Suppressor macrophage treated with lipopolysaccharide for 1 hour (primary cell): ENCODE measurements at regions not wholly inside any gene's neighbourhood (a gene's known extent, or its start where the extent isn't known, plus 50 kb on each side); places are given as distances from the start of the nearest gene placed in this dataset.
"Not testable (repeated sequence)": the region's sequence is repeated elsewhere in the genome, so short reads cannot be mapped to it uniquely, and the experiment has no call there.

ENCODE experiments used
- DNase-seq, 3 donors: peaks; one replicate each; pipeline ENCODE4 v3.0.0-alpha.2; 2020 to 2022

- no peak for DNase-seq
Measured at GRCh38 chr13:79862515-79862914, 381.6 kb downstream of the NDFIP2 start.

- peak in 2 of 3 donors; percentile 13 to 15 for DNase-seq
Measured at GRCh38 chr13:79861731-79862130, 380.8 kb downstream of the NDFIP2 start.

DNA sequence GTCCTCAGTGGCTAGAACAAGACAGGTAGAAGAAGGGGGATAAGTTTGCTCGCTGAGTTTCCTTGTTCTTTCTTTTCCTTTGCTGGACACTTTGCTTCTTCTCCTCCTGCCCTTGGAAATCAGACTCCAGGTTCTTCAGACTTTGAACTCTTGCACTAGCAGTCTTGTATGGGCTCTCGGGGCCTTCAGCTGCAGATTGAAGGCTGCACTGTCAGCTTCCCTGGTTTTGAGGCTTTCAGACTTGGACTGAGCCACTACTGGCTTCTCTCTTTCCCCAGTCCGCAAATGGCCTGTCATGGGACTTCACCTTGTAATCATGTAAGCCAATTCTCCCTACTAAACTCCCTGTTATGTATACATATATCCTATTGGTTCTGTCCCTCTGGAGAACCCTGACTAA is 379.8 kb downstream of the NDFIP2 start:
- no peak for DNase-seq

DNA sequence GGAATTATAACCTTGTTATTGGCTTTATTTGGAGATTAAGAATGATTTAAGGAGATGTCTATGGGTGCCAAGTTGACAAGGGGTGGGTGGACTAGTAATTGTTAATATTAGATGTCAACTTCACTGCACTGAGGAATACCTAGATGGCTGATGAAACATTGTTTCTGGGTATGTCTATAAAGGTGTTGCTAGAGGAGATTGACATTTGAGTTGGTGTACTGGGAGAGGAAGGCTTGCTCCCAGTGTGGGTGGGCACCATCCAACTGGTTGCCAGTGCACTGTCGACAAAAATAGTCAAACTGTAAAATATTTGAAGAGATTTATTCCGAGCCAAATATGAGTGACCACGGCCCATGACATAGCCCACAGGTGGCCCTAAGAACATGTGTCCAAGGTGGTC is 378.8 kb downstream of the NDFIP2 start:
- no peak for DNase-seq

DNA sequence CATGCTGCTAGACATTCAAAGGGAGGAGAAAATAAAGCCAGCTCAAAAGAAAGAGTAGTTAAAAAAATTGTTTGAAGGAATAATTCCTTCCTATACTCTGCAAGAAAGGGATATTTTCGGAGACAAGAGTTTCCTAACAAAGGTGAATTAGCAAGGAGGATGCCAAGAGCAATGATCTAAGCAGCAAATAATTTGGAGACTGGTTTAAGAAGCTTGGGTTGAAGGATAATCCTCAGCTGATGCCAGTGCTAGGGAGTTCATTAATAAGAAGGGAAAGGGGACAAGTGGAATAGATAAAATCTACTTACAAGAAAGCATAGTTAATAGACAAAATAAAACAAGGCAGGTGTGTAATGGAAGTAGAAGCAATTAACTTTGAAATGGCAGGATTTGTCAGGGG is 372.3 kb downstream of the NDFIP2 start:
- no peak for DNase-seq

DNA sequence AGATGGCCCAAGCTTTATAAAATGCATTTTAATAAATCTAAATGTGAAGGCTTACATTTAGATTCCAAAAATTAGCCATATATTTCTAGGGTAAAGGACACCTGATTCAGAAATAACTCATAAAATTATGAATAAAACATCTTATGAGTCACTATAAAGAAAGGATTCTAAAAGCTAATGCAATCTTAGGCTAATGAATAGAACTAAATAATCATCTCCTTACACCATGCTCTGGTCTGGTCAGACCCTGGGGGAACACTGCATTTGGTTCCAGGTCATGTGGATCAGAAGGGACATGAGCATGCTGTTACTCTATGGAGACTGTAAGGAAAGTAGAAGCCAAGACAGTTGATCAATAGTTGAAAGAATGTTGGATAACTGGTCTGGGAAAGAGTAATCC is 370.4 kb downstream of the NDFIP2 start:
- DNase-seq: no peak

GRCh38 chr13:79847882-79848592 is 367.1 kb downstream of the NDFIP2 start:
- DNase-seq: no peak

DNA sequence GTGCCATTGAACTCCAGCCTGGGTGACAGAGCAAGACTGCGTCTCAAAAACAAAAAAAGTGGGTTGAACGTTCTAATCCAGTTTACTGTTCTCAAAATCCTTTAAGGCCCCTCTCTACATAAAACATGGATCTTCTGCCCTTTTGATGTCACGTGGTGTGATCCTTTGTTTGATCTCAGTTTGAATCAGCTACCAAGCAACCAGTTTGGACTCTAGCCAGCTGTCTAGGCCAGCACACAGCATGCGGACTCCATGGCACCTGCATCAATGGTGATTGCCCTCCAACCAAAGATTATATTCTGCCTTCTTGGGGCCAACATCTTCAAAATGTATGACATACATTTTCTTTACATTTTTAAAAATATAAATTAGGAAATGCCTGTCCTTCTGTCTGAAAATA is 365.4 kb downstream of the NDFIP2 start:
- no peak for DNase-seq

- DNase-seq: peak; percentile 40 to 67 (median 58)
Measured at GRCh38 chr13:79837741-79838450, 356.9 kb downstream of the NDFIP2 start.

GRCh38 chr13:79836121-79836520 is 355.2 kb downstream of the NDFIP2 start:
- not testable (repeated sequence) for DNase-seq

DNA sequence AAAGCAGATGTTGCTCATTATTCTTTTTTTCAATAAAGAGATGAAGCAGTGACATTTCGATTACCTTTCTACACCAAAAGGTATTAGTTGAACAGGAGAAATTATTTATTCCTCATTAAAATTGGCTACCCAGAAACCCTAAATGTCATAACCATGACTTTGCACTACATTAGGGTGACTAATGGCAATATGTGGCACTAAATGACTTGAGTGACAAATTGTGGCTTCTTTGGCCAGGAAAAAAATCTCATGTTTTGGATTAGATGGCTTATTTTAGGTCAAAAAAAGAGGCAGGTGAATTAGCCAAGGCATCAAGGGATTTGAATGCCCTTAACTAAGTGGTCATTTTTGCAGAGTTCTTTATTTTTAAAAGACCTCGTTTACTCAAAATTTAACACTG is 353.9 kb downstream of the NDFIP2 start:
- DNase-seq: no peak

- DNase-seq: no peak
Measured at GRCh38 chr13:79833991-79834390, 353.0 kb downstream of the NDFIP2 start.

- DNase-seq: no peak
Measured at GRCh38 chr13:79831556-79831955, 350.6 kb downstream of the NDFIP2 start.

DNA sequence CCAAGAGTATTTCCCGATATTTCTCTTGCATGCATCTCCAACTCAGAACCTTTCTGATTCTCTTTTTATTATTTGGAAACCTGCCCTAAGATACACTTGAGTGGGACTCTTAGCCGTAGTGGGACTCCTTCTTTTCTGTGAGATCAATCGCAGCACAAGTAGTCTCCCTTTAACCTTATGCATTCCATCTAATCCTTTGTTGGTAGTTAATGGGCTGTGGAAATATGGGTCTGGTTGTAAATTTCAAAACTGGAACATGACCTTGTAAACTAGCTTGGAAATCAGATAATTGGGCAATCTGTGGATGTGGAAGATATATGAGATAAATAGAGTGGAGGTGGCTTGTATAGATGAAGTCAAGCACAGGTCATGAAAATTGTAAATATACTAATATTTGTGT is 350.0 kb downstream of the NDFIP2 start:
- no peak for DNase-seq

DNA sequence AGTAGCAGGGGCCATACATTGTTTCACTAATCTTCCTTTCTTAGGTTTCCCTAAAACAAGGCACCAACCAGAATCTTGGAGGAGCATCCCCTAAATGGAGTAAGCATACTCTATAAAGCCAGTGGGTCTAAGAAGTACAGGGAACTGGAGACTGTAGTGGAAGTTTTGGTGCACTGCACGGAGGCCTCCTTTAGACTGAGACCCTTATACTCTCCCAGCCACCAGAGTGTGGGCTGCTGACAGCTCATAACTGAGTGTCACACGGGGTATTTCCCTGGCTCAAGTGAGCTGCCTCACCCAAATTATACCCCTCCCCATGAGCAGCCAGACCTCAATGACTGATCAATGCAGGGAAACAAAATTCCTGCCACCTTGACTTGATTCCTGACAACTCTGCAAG is 349.5 kb downstream of the NDFIP2 start:
- no peak for DNase-seq

- no peak for DNase-seq
Measured at GRCh38 chr13:79829880-79830279, 348.9 kb downstream of the NDFIP2 start.

- DNase-seq: no peak
Measured at GRCh38 chr13:79825959-79826358, 345.0 kb downstream of the NDFIP2 start.

- DNase-seq: peak in 1 of 3 donors; percentile 42
Measured at GRCh38 chr13:79815041-79815440, 334.1 kb downstream of the NDFIP2 start.

DNA sequence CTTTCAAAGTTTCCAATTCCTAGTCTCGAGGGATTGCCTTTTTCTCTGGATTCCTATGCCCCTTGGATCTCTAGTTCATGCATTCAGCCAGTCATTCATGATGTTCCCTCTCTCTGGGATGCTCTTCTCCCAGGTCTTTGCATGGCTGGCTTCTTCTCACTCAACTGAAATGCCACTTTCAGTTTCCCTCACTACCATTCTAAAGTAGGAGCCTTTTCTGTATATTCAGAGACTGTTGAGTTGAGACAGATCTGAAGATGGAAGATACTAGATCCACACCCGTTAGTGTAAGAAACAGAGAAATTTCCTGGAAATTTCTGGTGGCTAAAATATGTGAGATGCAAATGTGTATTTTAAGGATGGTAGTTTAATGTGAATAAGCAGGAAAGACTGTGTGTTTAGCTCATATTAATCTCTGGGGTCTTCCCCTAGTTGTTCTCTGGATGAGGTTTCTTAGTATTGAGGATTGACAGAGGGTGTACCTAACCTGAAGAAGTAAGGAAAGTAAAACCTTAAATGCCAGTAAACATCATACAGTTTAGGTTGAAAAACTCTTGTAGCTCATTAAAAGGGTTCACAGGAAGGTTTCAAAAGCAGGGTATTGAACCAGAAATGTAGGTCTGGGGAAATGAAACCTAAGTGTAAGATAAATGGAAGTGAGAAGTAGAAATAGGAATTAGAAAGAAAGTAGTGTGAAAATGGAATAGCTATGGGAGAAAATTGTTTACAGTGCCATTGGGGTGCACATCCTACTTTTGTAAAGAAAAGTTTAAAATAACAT is 331.3 kb downstream of the NDFIP2 start:
- peak; percentile 20 to 49 (median 42) for DNase-seq

GRCh38 chr13:79811170-79811569 is 330.2 kb downstream of the NDFIP2 start:
- DNase-seq: no peak

GRCh38 chr13:79810669-79811068 is 329.7 kb downstream of the NDFIP2 start:
- no peak for DNase-seq

DNA sequence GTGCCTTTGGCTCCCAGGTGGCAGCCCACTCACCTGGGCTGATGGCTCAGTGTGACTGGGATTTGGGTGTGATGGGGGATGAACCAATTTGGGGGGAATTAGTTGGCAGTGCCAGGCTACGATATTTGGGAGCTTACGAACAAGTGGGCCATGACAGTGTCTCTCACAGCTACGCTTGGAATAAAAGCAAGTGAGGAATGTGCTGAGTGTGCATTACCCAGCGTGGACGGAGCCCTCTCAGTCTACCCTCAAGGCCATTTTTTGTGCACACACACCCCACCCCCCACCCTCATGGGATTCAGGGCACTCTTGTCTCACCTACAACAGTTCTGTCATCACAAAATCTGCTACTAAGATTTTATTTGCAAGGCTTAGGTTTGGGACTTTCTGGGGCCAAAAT is 329.1 kb downstream of the NDFIP2 start:
- DNase-seq: no peak

- no peak for DNase-seq
Measured at GRCh38 chr13:79808475-79808874, 327.5 kb downstream of the NDFIP2 start.

DNA sequence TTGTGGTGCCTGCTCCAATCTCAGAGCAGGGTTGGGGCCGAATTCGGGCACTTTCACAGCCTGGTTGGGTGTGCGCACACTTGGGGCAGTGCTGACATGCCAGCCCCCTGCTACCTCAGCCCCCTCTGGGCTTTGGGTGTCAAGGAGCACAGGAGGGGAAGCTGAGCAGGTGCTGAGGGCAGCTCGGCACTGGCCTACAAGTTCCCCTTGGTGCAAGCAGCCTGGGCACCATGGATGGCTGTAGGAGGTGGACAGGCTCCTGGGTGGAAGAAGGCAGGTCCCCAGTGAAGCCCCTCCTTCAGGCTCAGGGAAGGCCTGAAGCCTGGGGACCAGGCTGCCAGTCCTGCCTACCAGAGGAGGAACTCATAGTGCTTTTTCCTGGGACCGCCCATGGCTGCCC is 326.6 kb downstream of the NDFIP2 start:
- no peak for DNase-seq
